Endothelial cell (in vitro differentiated cells): ENCODE measurements at regions not wholly inside any gene's neighbourhood (a gene's known extent, or its start where the extent isn't known, plus 50 kb on each side); places are given as distances from the start of the nearest gene placed in this dataset.

Experiments used
- DNase-seq: peaks from one replicate; pipeline ENCODE4 v3.0.0; 2021; ENCODE audit warnings: low spot score
- H3K27ac Mint-ChIP-seq: one replicate; pipeline ENCODE4 v1.8.0; 2021; ENCODE audit warnings: mixed read lengths, inconsistent platforms; ENCODE audit not compliant: unreplicated experiment
- H3K27me3 Mint-ChIP-seq: one replicate; pipeline ENCODE4 v1.8.0; 2021; ENCODE audit warnings: mild to moderate bottlenecking, moderate library complexity, mixed read lengths, inconsistent platforms; ENCODE audit not compliant: unreplicated experiment
- H3K36me3 Mint-ChIP-seq: one replicate; pipeline ENCODE4 v1.8.0; 2021; ENCODE audit warnings: mild to moderate bottlenecking, low read depth, mixed read lengths, inconsistent platforms; ENCODE audit not compliant: unreplicated experiment
- H3K4me1 Mint-ChIP-seq: one replicate; pipeline ENCODE4 v1.8.0; 2021; ENCODE audit warnings: mild to moderate bottlenecking, mixed read lengths, inconsistent platforms; ENCODE audit not compliant: unreplicated experiment
- H3K4me3 Mint-ChIP-seq: one replicate; pipeline ENCODE4 v1.8.0; 2021; ENCODE audit warnings: mild to moderate bottlenecking, mixed read lengths, inconsistent platforms; ENCODE audit not compliant: unreplicated experiment
- H3K9me3 Mint-ChIP-seq: one replicate; pipeline ENCODE4 v1.8.0; 2021; ENCODE audit warnings: mixed read lengths, inconsistent platforms; ENCODE audit not compliant: unreplicated experiment
- TF ChIP-seq, protein P1 (sequence below): fragments of 200-600 bp; sonication (generic); IDR thresholded peaks from one replicate; pipeline ENCODE4 v1.5.0; 2021; ENCODE audit warnings: antibody characterized with exemption; ENCODE audit not compliant: unreplicated experiment

DNA sequence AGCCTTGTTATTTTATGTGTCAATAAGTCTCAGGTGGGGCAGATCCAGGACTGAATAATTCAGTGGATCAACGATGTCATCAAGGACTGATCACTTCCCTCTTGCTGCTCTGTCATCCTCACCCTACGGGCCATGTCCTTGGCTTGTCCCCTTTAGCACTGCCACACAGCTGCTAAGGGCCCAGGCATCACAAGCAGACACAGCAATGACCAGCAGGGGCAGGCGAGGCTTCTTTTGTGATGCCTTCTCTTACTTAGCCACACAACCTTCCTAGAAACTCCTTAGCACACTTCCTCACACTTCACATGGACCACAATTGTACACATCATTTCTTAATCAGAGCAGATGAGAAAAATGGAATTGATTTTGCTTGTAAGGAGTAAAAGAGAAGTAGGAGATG is 356.3 kb upstream of the SOX9 start:
- DNase-seq: peak; percentile 45
- H3K4me1 Mint-ChIP-seq: no peaks in the 10 kb centered on the region
- H3K36me3 Mint-ChIP-seq: no peaks in the 10 kb centered on the region
- H3K4me3 Mint-ChIP-seq: no peak overlapping the region
- no peak overlapping the region for H3K27ac Mint-ChIP-seq
- H3K27me3 Mint-ChIP-seq: no peaks in the 10 kb centered on the region
- TF ChIP-seq, protein P1, sequence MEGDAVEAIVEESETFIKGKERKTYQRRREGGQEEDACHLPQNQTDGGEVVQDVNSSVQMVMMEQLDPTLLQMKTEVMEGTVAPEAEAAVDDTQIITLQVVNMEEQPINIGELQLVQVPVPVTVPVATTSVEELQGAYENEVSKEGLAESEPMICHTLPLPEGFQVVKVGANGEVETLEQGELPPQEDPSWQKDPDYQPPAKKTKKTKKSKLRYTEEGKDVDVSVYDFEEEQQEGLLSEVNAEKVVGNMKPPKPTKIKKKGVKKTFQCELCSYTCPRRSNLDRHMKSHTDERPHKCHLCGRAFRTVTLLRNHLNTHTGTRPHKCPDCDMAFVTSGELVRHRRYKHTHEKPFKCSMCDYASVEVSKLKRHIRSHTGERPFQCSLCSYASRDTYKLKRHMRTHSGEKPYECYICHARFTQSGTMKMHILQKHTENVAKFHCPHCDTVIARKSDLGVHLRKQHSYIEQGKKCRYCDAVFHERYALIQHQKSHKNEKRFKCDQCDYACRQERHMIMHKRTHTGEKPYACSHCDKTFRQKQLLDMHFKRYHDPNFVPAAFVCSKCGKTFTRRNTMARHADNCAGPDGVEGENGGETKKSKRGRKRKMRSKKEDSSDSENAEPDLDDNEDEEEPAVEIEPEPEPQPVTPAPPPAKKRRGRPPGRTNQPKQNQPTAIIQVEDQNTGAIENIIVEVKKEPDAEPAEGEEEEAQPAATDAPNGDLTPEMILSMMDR: peak; percentile 37
- H3K9me3 Mint-ChIP-seq: no peaks in the 10 kb centered on the region

DNA sequence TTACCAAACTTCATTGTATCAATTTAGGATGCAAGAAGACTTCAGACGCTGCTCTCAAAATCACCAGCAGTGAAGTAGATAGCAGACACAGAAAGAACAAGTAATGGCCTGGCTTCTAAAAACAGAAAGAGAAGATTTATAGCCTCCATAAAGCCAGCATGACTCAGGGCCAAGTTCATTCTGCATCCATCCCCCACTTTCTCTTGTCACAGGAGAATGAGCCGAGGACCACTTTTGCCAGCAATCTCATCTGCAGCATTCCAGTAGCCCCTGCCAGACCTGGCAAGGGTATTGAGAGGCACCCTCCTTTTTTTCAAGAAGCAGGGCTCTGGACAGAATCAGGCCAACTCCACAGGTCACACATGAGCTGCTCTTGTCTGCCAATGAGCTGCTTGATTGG is 355.4 kb upstream of the SOX9 start:
- no peaks in the 10 kb centered on the region for H3K9me3 Mint-ChIP-seq
- DNase-seq: no peak
- no peaks in the 10 kb centered on the region for H3K4me1 Mint-ChIP-seq
- H3K4me3 Mint-ChIP-seq: no peak overlapping the region
- TF ChIP-seq, protein P1: no peak
- H3K27me3 Mint-ChIP-seq: no peaks in the 10 kb centered on the region
- H3K27ac Mint-ChIP-seq: no peak overlapping the region
- H3K36me3 Mint-ChIP-seq: no peaks in the 10 kb centered on the region

DNA sequence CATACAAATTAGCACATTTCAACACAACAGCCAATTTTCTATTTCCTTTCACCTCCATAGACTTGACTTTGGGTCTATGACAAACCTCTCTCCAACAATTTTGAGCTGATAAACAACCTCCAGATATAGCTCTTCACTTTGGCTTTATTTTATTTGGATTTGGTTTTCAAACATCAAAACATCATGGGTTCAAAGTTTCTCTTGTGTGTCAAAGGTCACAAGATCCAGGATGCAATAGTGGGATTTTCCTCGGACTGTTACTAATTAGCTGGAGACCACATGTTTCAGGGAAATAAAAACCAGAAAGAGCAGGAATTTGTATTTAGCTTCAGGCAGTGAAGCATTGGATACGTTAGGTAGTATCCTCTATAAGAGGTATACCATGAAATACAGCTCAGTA is 351.0 kb upstream of the SOX9 start:
- Mint-ChIP-seq H3K9me3 (no peaks in the 10 kb centered on the region), H3K4me3 (no peak overlapping the region), H3K36me3 (no peaks in the 10 kb centered on the region), H3K27me3 (no peaks in the 10 kb centered on the region), H3K4me1 (no peaks in the 10 kb centered on the region), H3K27ac (no peak overlapping the region)
- TF ChIP-seq, protein P1: no peak
- DNase-seq: no peak

DNA sequence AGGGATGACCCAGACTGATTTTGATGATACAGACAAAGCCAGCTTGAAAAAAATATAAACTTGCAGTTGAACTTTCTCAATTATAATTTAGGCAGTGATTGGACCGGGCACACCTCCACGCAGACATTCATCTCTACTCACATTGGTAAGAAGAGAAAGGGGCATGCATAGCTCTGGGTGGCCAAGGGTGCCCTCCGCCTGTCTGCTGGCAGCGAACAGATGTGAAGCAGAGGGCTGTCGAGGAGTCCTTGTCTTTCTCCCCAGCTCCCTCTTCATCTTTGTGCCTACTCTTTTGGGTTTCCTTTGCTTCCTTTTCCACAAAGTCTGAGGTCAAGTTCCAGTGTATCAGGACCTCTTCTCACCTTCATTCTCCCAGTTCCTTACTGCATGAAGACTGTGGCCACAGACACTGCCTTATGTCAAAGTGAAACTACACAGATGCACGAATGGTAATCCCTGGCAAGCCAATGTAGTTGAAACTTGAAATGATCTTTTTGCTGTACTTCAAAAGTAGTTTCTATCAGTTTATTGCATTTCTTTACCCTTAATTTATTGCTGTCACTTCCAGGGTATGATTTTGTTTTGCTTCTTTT is 343.7 kb upstream of the SOX9 start:
- Mint-ChIP-seq H3K36me3 (no peaks in the 10 kb centered on the region), H3K27ac (no peak overlapping the region), H3K9me3 (no peaks in the 10 kb centered on the region), H3K27me3 (no peaks in the 10 kb centered on the region), H3K4me3 (no peak overlapping the region), H3K4me1 (no peaks in the 10 kb centered on the region)
- TF ChIP-seq, protein P1: no peak
- DNase-seq: no peak

DNA sequence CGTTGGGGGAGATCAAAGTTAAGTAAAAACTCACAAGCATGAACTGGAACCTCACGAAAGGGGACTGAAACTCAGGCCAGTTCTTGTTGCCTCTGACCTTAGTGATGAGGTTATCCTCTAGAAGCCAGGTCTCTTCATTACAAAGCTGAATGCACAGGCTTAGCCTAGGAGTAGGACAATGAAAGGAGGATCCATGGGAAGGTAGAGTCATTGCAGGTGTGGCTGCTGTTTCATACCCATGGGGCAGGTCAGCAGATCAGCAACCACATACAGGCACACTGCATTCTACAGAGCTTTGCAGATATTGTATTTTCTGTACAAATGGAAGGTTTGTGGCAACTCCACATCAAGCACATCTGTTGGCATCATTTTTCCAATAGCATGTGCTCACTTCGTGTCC is 341.3 kb upstream of the SOX9 start:
- no peak for DNase-seq
- TF ChIP-seq, protein P1: no peak
- Mint-ChIP-seq H3K4me3 (no peak overlapping the region), H3K27me3 (no peaks in the 10 kb centered on the region), H3K27ac (no peak overlapping the region), H3K9me3 (no peaks in the 10 kb centered on the region), H3K36me3 (no peaks in the 10 kb centered on the region), H3K4me1 (no peaks in the 10 kb centered on the region)
